Adrenal gland (tissue), 9 donors: ENCODE measurements at regions not wholly inside any gene's neighbourhood (a gene's known extent, or its start where the extent isn't known, plus 50 kb on each side); places are given as distances from the start of the nearest gene placed in this dataset.
"Not testable (repeated sequence)": the region's sequence is repeated elsewhere in the genome, so short reads cannot be mapped to it uniquely, and the experiment has no call there.

ENCODE experiments used
- DNase-seq, 7 donors: peaks; one replicate each; pipeline ENCODE4 v3.0.0-alpha.2; 2019 to 2020
- H3K27ac ChIP-seq, 5 donors: fragments of 200-600 bp; sonication (generic) in 4 of 5; 1 replicate in 3 of 5; 2 replicates in 2 of 5; pipeline versions ENCODE4 v1.5.1 to v1.8.0; 2016 to 2020; ENCODE audit warnings: mild to moderate bottlenecking in 1 of 5
- H3K27me3 ChIP-seq: fragments of 200-600 bp; 2 replicates; pipeline ENCODE4 v1.8.0; 2021
- H3K36me3 ChIP-seq, 2 donors: fragments of 200-600 bp; replicated peaks in 1 of 2; 1 replicate in 1 of 2; 2 replicates in 1 of 2; pipeline versions ENCODE4 v1.5.1 to v1.8.0; 2018 to 2022
- H3K4me1 ChIP-seq, 2 donors: fragments of 200-600 bp; replicated peaks in 1 of 2; 1 replicate in 1 of 2; 2 replicates in 1 of 2; pipeline versions ENCODE4 v1.5.1 to v1.8.0; 2018 to 2021
- H3K4me3 ChIP-seq, 4 donors: fragments of 200-600 bp; sonication (generic) in 3 of 4; one replicate each; pipeline ENCODE4 v1.5.1; 2016 to 2018
- H3K9me3 ChIP-seq, 3 donors: fragments of 200-600 bp; sonication (generic) in 1 of 3; replicated peaks in 1 of 3; 1 replicate in 2 of 3; 2 replicates in 1 of 3; pipeline versions ENCODE4 v1.5.1 to v1.8.0; 2016 to 2021
- CTCF ChIP-seq, 6 experiments: fragments of 450-650 bp in 4 of 6; fragments of 200-600 bp in 2 of 6; sonication (generic) in 1 of 6; IDR thresholded peaks; 1 replicate in 5 of 6; 2 replicates in 1 of 6; pipeline versions ENCODE4 v1.5.1 to v1.8.0; 2016 to 2021; ENCODE audit warnings: antibody characterized with exemption in 6 of 6, mild to moderate bottlenecking in 2 of 6, moderate library complexity in 1 of 6
- POLR2A ChIP-seq, 2 donors: fragments of 450-650 bp; IDR thresholded peaks; one replicate each; pipeline ENCODE4 v1.6.1; 2017; ENCODE audit warnings: antibody characterized with exemption in 2 of 2, mild to moderate bottlenecking in 2 of 2, moderate library complexity in 1 of 2
- WGBS, 4 donors: extraction: QIAGEN DNeasy Blood & Tissue Kit in 2 of 4; methylation state at CpG; one replicate each; pipeline versions ENCODE4 v1.1.5 to v1.1.7; 2013 to 2017; 5-methylcytosine and 5-hydroxymethylcytosine counted together
- intact Hi-C, 2 donors: fragments of 100-400 bp; cut with DNase I; formaldehyde crosslinking; loops; one replicate each; pipeline versions ENCODE4 v1.14.1 to v1.15.0; 2022 to 2023
- donor health status: healthy with polysubstance abuse.
- donor health status: Bipolar disorder and iron deficiency.
- donor health status: DM: yes; HTN: yes; CAD: no.
- donor health status: DM: no; HTN: no; CAD: no.
- donor health status: DM: no; HTN: no; CAD: no.

- H3K4me1 ChIP-seq = no peaks in the 10 kb centered on the region
- H3K9me3 ChIP-seq = no peaks in the 10 kb centered on the region
- no peak for DNase-seq
- no peak overlapping the region for H3K4me3 ChIP-seq
- no peak overlapping the region for H3K27ac ChIP-seq
- no peaks in the 10 kb centered on the region for H3K27me3 ChIP-seq
- no peaks in the 10 kb centered on the region for H3K36me3 ChIP-seq
- TF ChIP-seq CTCF (IDR thresholded peaks at IDR 0.05) (no peak), POLR2A (IDR thresholded peaks at IDR 0.05) (no peak)
- intact Hi-C loops = no loop called here
- WGBS, 4 donors = 64 to 81% (median 79%) methylated on average over 3 of the region's 3 CpGs
These were observed 137.5 kb downstream of the DYRK2 start for GRCh38 chr12:67786086-67786485.

DNA sequence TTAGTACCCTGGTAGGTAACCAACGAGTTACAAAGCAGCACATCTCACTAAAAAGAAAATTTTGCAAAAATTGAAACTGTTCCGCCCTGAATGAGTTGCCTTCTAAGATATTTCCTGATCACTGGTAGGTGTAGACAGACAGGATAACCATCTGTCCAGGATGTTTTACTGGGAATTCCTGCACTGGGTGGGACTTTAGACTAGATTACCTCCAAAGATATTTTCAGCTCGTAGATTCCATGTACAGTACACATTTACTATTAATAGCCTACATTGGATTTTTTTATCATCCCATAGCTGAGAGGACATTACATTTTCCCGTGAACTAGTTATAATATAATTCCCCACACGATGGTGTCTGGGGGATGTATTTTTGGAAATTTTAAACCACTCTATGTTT, 139.6 kb downstream of the DYRK2 start:
- Histone ChIP-seq H3K27ac (no peak overlapping the region), H3K4me3 (no peak overlapping the region), H3K9me3 (no peaks in the 10 kb centered on the region), H3K36me3 (no peaks in the 10 kb centered on the region), H3K4me1 (no peaks in the 10 kb centered on the region), H3K27me3 (no peaks in the 10 kb centered on the region)
- WGBS, 4 donors = 67 to 71% (median 68%) methylated on average over 5 of the region's 5 CpGs
- no peak for TF ChIP-seq CTCF (IDR thresholded peaks at IDR 0.05)
- no peak for TF ChIP-seq POLR2A (IDR thresholded peaks at IDR 0.05)
- no peak for DNase-seq
- intact Hi-C loops = no loop called here

DNA sequence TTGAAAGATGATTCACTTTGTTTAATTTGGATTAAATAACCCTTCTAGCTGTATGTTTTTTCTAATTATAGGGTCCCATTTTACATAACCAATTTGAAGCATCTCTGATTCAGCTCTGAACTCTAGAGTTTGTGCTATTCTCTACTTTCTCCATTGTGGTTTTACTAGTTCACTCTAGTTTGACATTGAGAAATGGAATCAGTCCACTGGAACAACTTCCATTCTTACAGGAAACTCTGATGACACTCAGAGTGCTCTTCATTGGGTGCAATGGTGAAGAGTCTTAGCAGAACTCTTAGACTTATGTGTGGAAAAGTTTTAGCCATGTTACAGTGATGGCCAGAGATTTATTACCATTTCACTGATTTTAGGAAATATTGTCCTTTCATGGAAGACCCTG, 140.7 kb downstream of the DYRK2 start:
- no peaks in the 10 kb centered on the region for H3K27me3 ChIP-seq
- DNase-seq = no peak
- H3K36me3 ChIP-seq = no peaks in the 10 kb centered on the region
- TF ChIP-seq CTCF (IDR thresholded peaks at IDR 0.05) = no peak
- TF ChIP-seq POLR2A (IDR thresholded peaks at IDR 0.05) = no peak
- H3K4me1 ChIP-seq = no peaks in the 10 kb centered on the region
- H3K4me3 ChIP-seq = no peak overlapping the region
- no peak overlapping the region for H3K27ac ChIP-seq
- no peaks in the 10 kb centered on the region for H3K9me3 ChIP-seq
- intact Hi-C loops = no loop called here

DNA sequence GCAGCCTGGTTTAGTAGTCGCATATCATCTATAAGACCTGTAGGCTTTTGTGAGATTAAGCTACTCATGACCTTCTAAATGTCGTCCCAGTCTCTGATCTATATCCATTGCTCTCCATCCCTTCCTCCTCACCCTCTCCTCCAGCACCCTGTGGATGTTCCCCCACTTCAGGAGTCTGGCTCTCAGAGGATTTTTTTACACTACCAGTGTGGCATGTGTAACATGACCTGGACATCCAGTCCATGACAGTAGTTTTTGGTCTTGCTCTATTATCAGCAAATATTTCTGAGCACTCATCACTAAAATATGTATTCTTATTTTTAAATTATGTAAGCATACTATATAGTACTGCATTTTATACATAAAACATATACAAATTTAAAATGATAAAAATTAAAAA, 142.1 kb downstream of the DYRK2 start:
- H3K4me3 ChIP-seq = no peak overlapping the region
- no peaks in the 10 kb centered on the region for H3K4me1 ChIP-seq
- DNase-seq = no peak
- H3K9me3 ChIP-seq = no peaks in the 10 kb centered on the region
- H3K27ac ChIP-seq = no peak overlapping the region
- H3K36me3 ChIP-seq = no peaks in the 10 kb centered on the region
- intact Hi-C loops = no loop called here
- 70 to 81% (median 78%) methylated on average over 2 of the region's 2 CpGs for WGBS, 4 donors
- no peak for TF ChIP-seq CTCF (IDR thresholded peaks at IDR 0.05)
- no peaks in the 10 kb centered on the region for H3K27me3 ChIP-seq

- H3K27me3 ChIP-seq, H3K27ac ChIP-seq, H3K9me3 ChIP-seq, H3K4me1 ChIP-seq, DNase-seq, H3K36me3 ChIP-seq, intact Hi-C loops, H3K4me3 ChIP-seq: not testable (repeated sequence)
- 93 to 99% (median 95%) methylated on average over 3 of the region's 3 CpGs for WGBS, 4 donors
These were observed 142.8 kb downstream of the DYRK2 start for GRCh38 chr12:67791362-67791761.
